Neural progenitor cell (in vitro differentiated cells): ENCODE measurements at regions not wholly inside any gene's neighbourhood (a gene's known extent, or its start where the extent isn't known, plus 50 kb on each side); places are given as distances from the start of the nearest gene placed in this dataset.

Experiments used
- CTCF ChIP-seq: fragments of 200-600 bp; sonication (generic); IDR thresholded peaks from 2 replicates; pipeline ENCODE4 v1.5.1; 2017; ENCODE audit warnings: antibody characterized with exemption, mild to moderate bottlenecking
- EZH2 ChIP-seq: fragments of 200-600 bp; sonication (generic); IDR thresholded peaks from 2 replicates; pipeline ENCODE4 v1.6.1; 2017; ENCODE audit warnings: antibody characterized with exemption, mild to moderate bottlenecking, moderate library complexity
- EZH2phosphoT487 ChIP-seq: fragments of 200-600 bp; sonication (generic); IDR thresholded peaks from 2 replicates; pipeline ENCODE4 v1.6.1; 2017; ENCODE audit warnings: antibody characterized with exemption

GRCh38 chrX:40947276-40947675 is 138.0 kb upstream of the USP9X start:
- TF ChIP-seq EZH2 (no peak), CTCF (no peak), EZH2phosphoT487 (no peak)
